COLO829 (cell line): ENCODE measurements at regions not wholly inside any gene's neighbourhood (a gene's known extent, or its start where the extent isn't known, plus 50 kb on each side); places are given as distances from the start of the nearest gene placed in this dataset.
A peak's percentile ranks its signal among the peaks of the same experiment; 100 is the strongest.

Experiments used
- DNase-seq: peaks from one replicate; pipeline ENCODE4 v3.0.0; 2012; ENCODE audit warnings: low spot score

DNA sequence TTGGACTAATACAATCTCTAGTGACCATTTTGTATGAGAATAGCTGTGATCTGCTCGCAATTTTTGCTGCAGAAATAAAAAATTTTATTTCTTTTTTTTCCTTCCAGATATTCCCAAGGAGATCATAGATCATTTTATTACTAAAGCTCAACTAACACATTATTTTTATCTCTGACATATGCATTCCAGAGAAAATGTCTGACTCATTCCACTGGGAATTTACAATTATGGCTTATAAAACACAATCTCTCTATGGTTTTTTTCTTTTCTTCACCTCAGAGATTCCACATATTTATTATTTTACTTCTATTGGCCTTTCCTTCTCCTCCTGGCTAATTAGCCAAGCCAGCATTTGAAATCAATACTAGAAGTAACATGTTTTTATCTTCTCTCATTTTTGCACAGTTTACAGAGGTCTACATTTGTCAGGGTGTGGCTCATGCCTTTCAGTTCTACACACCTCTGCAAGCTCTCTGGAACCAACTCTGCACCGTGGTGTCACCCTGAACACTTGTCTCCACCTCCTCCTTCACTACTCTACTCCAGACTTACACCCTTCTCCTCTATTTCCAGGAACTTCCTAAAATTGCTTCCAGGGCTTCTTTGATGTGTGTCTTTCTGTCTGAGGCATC lies 59.8 kb upstream of the GPM6A start:
- DNase-seq, result no peak

- no peak for DNase-seq
These were observed 61.6 kb upstream of the GPM6A start for GRCh38 chr4:175873707-175874106.

DNA sequence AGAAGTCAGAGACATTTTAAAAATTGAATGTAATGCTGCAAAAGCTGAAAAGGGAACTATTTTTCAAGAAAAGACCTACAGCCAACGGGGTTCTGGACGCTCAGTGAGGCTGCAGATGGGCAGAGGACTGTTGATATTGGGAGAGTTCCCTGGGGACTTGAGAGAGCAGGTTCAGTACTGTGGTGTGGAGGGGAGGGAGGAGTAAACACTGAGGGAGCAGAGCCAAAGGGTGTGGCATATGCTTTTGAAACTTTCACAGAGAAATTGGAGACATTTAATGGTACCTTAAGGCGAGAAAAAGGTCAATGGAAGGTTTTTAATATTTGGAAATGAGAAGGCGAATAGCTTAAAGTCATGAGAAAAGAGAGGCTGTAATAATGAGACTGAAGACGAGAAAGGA lies 62.2 kb upstream of the GPM6A start:
- DNase-seq, result no peak

DNA sequence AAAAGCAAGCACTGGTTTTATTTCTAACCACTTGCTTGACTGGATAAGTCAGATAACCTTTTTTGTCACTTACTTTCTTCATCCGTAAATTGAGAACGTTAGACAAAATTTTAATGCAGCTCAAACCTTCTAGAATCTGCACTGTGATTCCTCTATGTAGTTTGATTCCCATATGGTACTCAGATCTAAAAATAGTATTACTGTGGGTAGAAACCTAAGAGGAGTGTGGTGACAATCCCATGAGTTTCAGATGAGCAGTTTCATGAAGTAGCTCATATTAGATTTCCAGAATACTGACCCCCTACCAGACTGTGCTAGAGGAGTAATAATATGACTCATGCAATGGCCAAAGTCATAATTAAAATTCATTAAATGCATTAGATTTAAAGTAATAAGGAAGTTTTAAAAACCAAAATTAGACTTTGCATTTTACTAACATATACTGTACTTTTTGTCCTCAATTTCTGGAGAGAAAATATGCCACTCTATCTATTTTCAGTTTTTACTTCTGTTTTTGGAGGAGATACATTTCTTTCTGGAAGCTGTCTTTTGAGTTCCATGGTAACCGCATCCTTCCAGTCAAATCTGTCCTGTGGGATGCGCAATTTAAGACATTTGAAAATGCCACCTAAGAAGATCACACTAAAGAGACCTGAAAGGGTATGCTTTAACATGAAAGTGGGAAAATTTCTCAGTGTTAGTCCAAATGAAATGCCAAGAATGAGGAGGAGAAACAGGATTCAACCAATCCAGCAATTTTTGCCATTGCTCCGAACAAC lies 64.1 kb upstream of the GPM6A start:
- no peak for DNase-seq

DNA sequence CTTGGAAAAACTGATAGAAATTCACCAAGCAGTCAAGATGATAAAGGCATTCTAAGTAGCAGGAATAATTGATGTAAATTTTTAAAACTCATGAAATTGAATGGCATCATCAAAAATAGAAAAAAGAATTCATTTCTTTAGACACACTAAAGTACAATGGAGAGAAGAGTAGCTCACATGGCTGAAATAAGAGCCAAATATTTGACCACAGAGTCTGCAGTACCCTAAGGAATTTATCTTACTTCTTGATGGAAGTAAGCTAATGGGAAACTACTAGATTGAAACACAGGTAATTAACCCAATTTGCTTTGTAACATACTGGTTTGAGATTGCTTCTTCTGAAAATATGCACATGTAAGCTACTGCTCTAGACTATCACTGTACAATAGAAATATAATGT lies 70.8 kb upstream of the GPM6A start:
- no peak for DNase-seq

DNA sequence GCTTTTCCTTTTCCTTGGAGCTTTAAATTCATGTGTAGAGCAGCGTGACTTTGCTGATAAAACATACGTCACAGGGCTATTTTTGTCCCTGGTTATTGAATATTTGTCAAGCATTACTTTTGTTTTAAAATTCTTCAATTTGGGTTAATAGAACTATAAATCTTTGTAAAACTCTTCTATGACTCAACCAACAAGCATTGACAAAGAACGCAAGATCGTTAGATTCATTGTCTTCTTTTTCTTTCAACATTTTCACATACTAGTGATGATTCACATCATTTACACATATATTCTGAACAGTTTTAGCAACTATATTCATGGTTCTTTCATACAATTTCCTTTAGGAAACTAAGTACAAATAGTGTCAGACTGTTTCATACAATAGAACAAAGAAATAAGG lies 72.0 kb upstream of the GPM6A start:
- DNase-seq, result no peak

- no peak for DNase-seq
These were observed 79.2 kb upstream of the GPM6A start for GRCh38 chr4:175891231-175891630.

DNA sequence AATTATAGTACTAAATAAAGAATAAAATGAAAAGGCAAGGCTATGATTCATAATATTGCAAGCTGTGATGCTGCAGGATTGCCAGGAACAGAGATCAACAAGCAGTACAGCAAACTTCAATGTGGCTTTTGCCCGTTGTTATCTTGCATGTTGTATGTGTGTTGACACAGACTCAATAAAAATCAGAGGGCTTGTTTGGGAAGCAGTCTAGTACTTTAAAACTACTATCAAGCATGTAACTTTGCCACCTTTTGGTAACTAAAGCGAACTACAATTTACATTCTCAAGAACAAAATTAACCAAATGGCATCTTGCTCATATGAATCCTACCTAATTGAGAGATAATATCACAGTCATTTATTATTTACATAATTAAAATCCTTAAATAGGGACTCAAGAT lies 79.8 kb upstream of the GPM6A start:
- DNase-seq, result peak; percentile 21

GRCh38 chr4:175905925-175906324 lies 93.9 kb upstream of the GPM6A start:
- DNase-seq, result no peak

GRCh38 chr4:175906384-175906783 lies 94.3 kb upstream of the GPM6A start:
- DNase-seq, result no peak

DNA sequence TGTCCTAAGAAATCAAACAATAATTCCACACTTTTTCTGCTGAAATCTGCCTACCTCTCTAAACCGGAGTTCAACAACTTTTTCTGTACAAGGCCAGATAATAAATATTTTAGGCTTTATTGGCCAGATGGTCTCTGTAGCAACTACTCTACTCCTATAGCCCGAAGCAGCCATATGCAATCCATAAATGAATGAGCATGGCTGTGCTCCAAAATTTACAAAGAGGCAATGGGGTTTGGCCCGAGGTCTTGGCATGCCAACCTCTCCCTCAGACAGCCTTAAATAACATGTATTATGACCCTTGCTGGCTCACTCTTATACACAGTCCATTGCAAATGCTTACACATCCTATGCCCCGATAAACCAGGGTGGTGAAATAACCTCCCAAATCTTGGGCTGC lies 98.6 kb upstream of the GPM6A start:
- no peak for DNase-seq

- DNase-seq, result no peak
These were observed 104.7 kb upstream of the GPM6A start for GRCh38 chr4:175916626-175917351.

- no peak for DNase-seq
These were observed 115.1 kb upstream of the GPM6A start for GRCh38 chr4:175927121-175927520.

GRCh38 chr4:175929441-175929840 lies 117.4 kb upstream of the GPM6A start:
- DNase-seq, result no peak

DNA sequence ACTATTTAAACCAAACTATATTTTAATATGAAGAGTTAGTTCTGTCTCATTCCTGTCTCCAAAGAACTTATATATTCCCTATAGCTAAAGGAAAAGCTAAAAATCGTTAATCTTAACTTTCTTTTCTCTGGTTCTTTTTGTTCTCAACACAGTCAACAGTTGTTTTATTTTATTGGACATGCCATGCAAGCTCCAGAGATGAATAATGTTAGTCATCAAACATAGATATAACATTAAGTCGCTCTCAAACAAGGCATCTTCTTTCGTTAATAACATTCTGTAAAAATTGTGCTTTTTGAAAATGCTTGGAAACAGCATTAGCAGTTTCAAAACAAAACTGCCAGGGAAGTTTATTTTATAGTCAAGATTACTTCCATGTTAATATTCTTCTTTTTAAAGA lies 117.9 kb upstream of the GPM6A start:
- no peak for DNase-seq

GRCh38 chr4:175930471-175930870 lies 118.4 kb upstream of the GPM6A start:
- no peak for DNase-seq

GRCh38 chr4:175932116-175932515 lies 120.1 kb upstream of the GPM6A start:
- DNase-seq, result no peak

- DNase-seq, result no peak
These were observed 122.4 kb upstream of the GPM6A start for GRCh38 chr4:175934506-175934905.

- no peak for DNase-seq
These were observed 123.1 kb upstream of the GPM6A start for GRCh38 chr4:175935016-175935661.

GRCh38 chr4:175944126-175944910 lies 121.3 kb upstream of the WDR17 start:
- DNase-seq, result no peak

- no peak for DNase-seq
These were observed 119.0 kb upstream of the WDR17 start for GRCh38 chr4:175946472-175947116.
